ENCODE measurements at regions not wholly inside any gene's neighbourhood (a gene's known extent, or its start where the extent isn't known, plus 50 kb on each side); places are given as distances from the start of the nearest gene placed in this dataset.

DNA sequence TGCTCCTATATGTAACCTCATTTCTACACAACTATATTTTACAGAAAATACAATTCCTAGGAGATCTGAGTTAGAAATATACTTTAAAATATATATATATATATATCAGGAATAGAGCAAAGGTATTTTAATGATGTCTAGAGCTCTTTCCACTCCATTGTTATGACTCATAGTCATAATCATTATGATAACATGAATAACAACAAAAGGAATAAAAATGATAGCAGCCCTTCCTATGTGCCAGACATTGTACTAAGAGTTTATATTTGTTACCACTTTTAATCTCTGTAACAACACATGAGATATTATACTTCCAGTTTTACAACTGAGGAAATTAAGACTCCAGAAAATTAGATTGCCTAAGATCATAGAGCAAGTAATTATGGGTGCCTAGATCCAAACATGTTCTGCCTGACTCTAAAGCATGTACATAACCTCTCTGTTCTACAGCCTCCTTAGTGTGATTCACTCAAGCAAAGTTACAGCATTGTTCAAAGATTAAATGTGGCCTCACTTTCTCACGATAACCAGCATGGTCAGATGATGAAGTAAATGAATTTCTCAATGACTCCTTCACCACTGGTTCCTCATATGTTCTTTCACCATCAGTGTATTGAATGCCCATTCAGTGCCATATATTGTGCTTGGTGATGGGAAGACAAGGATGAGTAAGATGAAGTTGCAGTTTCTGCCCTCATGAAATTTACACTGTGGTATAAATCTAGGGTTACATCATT lies 452.1 kb downstream of the EFNA5 start:
- H3K27ac ChIP-seq = peak overlapping the region; percentile 82

DNA sequence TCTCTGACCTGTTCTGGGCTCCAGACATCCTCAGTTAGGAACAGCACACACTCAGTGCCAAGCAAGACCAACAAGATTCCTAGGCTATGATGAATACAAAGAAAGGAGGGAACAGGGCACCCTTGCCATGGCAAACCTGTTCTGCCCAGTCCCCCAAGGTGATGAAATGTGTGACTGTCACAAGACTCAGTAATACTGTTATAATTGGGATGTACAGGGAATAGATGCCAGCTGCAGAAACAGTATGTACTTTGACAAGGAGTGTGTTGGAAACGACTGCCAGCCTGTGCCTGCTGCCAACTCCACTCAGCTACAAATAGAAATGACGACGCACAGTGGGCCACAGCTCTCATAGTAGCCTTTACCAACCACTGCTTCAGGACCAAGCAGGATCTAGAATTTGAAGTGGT lies 453.0 kb downstream of the EFNA5 start:
- ATAC-seq (peak; percentile 92 to 94 (median 94)), DNase-seq (peak; percentile 66 to 91)
- Histone ChIP-seq H3K27me3 (ENCODE audit: insufficient read depth in 3 of 3, low read length in 2 of 3) (no peaks in the 10 kb centered on the region), H3K27ac (peak overlapping the region; percentile 82), H3K4me3 (no peak overlapping the region), H3K4me1 (peaks cover 28% of the 10 kb centered on the region), H3K9me3 (no peaks in the 10 kb centered on the region), H3K36me3 (ENCODE audit: insufficient read depth in 1 of 2, low read depth in 1 of 2) (no peaks in the 10 kb centered on the region)
- intact Hi-C loops (cut with DNase I) = no loop called here
- 28 to 44% (median 34%) methylated on average over 3 of the region's 3 CpGs for WGBS, 3 donors
- TF ChIP-seq, protein P1, sequence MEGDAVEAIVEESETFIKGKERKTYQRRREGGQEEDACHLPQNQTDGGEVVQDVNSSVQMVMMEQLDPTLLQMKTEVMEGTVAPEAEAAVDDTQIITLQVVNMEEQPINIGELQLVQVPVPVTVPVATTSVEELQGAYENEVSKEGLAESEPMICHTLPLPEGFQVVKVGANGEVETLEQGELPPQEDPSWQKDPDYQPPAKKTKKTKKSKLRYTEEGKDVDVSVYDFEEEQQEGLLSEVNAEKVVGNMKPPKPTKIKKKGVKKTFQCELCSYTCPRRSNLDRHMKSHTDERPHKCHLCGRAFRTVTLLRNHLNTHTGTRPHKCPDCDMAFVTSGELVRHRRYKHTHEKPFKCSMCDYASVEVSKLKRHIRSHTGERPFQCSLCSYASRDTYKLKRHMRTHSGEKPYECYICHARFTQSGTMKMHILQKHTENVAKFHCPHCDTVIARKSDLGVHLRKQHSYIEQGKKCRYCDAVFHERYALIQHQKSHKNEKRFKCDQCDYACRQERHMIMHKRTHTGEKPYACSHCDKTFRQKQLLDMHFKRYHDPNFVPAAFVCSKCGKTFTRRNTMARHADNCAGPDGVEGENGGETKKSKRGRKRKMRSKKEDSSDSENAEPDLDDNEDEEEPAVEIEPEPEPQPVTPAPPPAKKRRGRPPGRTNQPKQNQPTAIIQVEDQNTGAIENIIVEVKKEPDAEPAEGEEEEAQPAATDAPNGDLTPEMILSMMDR (IDR thresholded peaks at IDR 0.05) = no peak

More for the DNA sequence above, 452.1 kb downstream of the EFNA5 start:
- peak; percentile 31 to 76 (median 70) for ATAC-seq
- no peaks in the 10 kb centered on the region for H3K36me3 ChIP-seq (ENCODE audit: insufficient read depth in 1 of 2, low read depth in 1 of 2)
- H3K4me3 ChIP-seq = no peak overlapping the region
- 33 to 38% (median 34%) methylated on average over 1 of the region's 1 CpG for WGBS, 3 donors
- intact Hi-C loops (cut with DNase I) = no loop called here
- no peaks in the 10 kb centered on the region for H3K9me3 ChIP-seq
- no peak for DNase-seq
- no peaks in the 10 kb centered on the region for H3K27me3 ChIP-seq (ENCODE audit: insufficient read depth in 3 of 3, low read length in 2 of 3)
- H3K4me1 ChIP-seq = peaks cover 28% of the 10 kb centered on the region
- TF ChIP-seq, protein P1 (IDR thresholded peaks at IDR 0.05) = no peak

DNA sequence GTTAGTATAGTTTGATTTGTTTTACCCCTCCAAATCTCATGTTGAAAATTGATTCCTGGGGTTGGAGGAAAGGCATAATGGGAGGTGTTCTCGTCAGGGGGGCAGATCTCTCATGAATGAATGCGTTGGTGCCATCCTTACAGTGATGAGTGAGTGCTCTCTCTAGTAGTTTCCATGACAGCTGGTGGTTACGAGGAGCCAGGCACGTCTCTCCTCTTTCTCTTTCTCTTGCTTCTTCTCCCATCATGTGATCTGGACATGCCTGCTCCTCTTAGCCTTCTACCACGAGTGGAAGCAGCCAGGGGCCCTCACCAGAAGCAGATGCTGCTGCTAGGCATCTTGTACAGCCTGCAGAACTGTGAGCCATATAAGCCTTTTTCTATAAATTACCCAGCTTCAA lies 454.1 kb downstream of the EFNA5 start:
- intact Hi-C loops (cut with DNase I) = no loop called here
- DNase-seq (no peak), ATAC-seq (peak in 1 of 4 donors; percentile 7)
- TF ChIP-seq, protein P1 (IDR thresholded peaks at IDR 0.05) = no peak
- Histone ChIP-seq H3K9me3 (no peaks in the 10 kb centered on the region), H3K36me3 (ENCODE audit: insufficient read depth in 1 of 2, low read depth in 1 of 2) (no peaks in the 10 kb centered on the region), H3K4me1 (peaks cover 28% of the 10 kb centered on the region), H3K4me3 (no peak overlapping the region), H3K27ac (peak overlapping the region; percentile 67), H3K27me3 (ENCODE audit: insufficient read depth in 3 of 3, low read length in 2 of 3) (no peaks in the 10 kb centered on the region)
- 36 to 59% (median 36%) methylated on average over 5 of the region's 5 CpGs for WGBS, 3 donors

DNA sequence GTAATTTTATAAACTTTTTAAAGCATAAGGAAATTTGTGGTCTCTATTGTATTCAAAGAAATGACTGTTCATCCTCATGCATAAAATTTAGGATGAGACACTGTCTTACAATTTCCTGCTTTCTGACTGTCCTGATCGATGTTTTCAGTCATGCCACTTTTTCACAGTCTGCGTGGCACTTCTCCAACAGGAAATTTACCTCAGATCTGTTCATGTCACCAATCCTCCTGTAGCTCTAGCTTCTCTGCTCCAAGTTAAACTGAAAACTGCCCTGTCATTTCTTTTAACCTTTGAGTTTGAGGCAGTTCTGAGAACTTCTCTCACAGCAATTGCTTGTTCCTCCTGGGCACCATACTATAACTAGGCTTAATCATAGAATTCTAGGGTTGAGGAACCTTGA lies 455.1 kb downstream of the EFNA5 start:
- peak overlapping the region; percentile 67 for H3K27ac ChIP-seq
- WGBS, 3 donors = 38 to 61% (median 61%) methylated on average over 2 of the region's 2 CpGs
- no peaks in the 10 kb centered on the region for H3K36me3 ChIP-seq (ENCODE audit: insufficient read depth in 1 of 2, low read depth in 1 of 2)
- TF ChIP-seq, protein P1 (IDR thresholded peaks at IDR 0.05) = no peak
- H3K9me3 ChIP-seq = no peaks in the 10 kb centered on the region
- no peaks in the 10 kb centered on the region for H3K27me3 ChIP-seq (ENCODE audit: insufficient read depth in 3 of 3, low read length in 2 of 3)
- peaks cover 28% of the 10 kb centered on the region for H3K4me1 ChIP-seq
- DNase-seq = no peak
- intact Hi-C loops (cut with DNase I) = no loop called here
- H3K4me3 ChIP-seq = no peak overlapping the region
- ATAC-seq = no peak

DNA sequence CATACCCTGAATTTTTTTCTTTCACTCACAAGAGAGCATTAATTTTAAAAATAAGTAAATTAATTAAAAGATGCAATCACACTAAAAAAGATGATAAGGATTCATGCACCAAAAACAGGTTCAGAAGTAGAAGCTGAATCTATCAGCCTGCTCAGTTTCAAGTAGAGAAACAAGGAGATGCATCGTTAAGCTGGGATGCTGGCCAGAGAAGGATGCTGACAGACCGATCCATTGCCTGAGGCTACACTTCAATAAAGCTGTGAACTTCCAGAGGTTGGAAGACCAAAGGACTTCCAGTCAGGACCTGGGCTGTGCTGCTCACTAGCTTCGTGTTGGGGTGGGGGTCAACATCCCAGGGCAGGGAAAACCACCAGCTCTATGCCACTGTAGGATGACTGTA lies 457.7 kb downstream of the EFNA5 start:
- 49 to 67% (median 56%) methylated on average over 3 of the region's 3 CpGs for WGBS, 3 donors
- H3K4me1 ChIP-seq = peaks cover 15% of the 10 kb centered on the region
- H3K9me3 ChIP-seq = no peaks in the 10 kb centered on the region
- H3K27me3 ChIP-seq (ENCODE audit: insufficient read depth in 3 of 3, low read length in 2 of 3) = no peaks in the 10 kb centered on the region
- TF ChIP-seq, protein P1 (IDR thresholded peaks at IDR 0.05) = no peak
- H3K36me3 ChIP-seq (ENCODE audit: insufficient read depth in 1 of 2, low read depth in 1 of 2) = no peaks in the 10 kb centered on the region
- intact Hi-C loops (cut with DNase I) = no loop called here
- H3K4me3 ChIP-seq = no peak overlapping the region
- DNase-seq (no peak), ATAC-seq (no peak)
- no peak overlapping the region for H3K27ac ChIP-seq
